ENCODE measurements at regions not wholly inside any gene's neighbourhood (a gene's known extent, or its start where the extent isn't known, plus 50 kb on each side); places are given as distances from the start of the nearest gene placed in this dataset.

DNA sequence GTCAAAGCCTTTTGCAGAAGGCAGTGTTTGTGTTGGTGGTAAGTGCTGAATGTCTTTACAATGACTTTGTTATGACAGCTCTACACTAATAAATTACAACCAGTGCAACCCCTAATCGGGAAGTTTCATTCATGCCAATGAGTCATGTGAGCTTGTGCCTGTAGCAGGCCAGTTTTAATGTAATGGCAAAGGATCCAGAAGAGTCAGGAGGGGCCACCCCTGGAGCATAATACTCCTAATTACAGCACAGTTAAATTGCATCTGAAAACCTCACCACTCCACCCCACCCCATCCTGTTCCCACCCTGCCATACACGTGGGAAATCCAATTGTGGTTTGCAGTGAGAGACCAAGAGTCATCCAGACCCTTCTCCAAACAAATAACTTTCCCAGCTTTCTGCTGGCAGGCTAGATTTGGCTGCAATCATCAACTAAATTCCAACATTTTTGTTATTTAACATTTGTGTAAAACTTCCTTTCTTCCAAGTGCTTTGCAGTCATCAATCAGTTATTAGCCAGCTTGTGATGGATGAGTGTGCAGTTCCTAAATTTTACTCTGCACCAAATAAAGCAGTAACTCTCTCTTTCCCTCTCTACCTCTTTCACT is 277.3 kb upstream of the FAT3 start:
- no peaks in the 10 kb centered on the region for H3K9me3 ChIP-seq (ENCODE audit: control insufficient read depth, low read length)

DNA sequence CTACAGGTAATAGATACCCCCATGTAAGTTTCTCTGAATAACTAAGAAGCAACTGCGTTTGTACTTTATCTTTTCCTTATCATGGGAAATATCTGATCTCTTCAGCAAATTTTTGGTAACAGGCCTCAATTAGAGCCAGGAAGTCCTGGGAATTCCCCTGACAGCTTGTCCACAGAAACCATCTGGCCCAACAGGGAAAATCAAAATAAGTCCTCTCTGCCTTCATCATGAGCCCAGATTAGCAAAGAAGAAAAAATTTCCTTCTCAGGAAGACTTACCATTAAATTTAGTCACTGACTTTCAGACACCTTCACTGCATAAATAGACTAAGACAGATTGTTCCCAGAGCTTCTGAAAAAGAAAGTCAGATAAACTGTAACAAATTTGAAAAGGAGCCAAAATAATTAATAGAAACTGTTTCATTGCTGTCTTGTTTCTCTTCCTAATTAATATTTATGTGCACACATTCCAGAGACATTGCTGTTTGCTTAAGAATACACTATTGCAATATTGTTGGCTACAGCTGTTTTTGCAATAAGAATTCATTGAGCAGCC is 278.1 kb upstream of the FAT3 start:
- WGBS, 2 experiments: 91 to 100% methylated on average over 1 of the region's 1 CpG
- Histone ChIP-seq H3K9me3 (ENCODE audit: control insufficient read depth, low read length) (no peaks in the 10 kb centered on the region), H3K36me3 (ENCODE audit: control insufficient read depth, insufficient read depth, low read length) (no peaks in the 10 kb centered on the region), H3K27ac (ENCODE audit: insufficient read depth, low read depth, low read length, poor library complexity, severe bottlenecking) (no peak overlapping the region), H3K4me1 (ENCODE audit: control insufficient read depth, insufficient read depth, low read length) (no peaks in the 10 kb centered on the region), H3K27me3 (ENCODE audit: control insufficient read depth, insufficient read depth, low read length, poor library complexity, severe bottlenecking) (no peaks in the 10 kb centered on the region), H3K4me3 (ENCODE audit: insufficient read depth, low read depth, low read length) (no peak overlapping the region)

More for the DNA sequence above, 277.3 kb upstream of the FAT3 start:
- Histone ChIP-seq H3K36me3 (ENCODE audit: control insufficient read depth, insufficient read depth, low read length) (no peaks in the 10 kb centered on the region), H3K4me1 (ENCODE audit: control insufficient read depth, insufficient read depth, low read length) (no peaks in the 10 kb centered on the region), H3K4me3 (ENCODE audit: insufficient read depth, low read depth, low read length) (no peak overlapping the region), H3K27ac (ENCODE audit: insufficient read depth, low read depth, low read length, poor library complexity, severe bottlenecking) (no peak overlapping the region), H3K27me3 (ENCODE audit: control insufficient read depth, insufficient read depth, low read length, poor library complexity, severe bottlenecking) (no peaks in the 10 kb centered on the region)
- WGBS, 2 experiments: 60 to 63% methylated on average over 2 of the region's 2 CpGs

DNA sequence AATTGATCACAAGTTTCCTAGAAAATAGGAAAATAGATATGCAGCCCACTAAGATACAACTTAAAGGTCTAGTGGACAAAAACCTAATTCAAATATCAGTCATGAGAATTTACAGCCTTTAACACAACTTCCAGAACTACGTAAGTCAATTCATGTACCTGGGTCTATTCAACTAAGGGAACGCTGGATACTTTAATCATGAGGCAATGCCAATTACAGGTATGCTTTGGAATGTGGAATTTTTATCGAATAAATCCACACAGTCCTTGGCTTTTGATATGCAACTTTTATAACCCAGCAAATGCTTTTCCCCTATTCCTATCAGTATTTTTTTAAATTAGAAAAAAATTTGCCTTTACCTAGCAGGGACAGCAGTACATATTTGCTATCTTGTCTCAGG is 289.5 kb upstream of the FAT3 start:
- H3K36me3 ChIP-seq (ENCODE audit: control insufficient read depth, insufficient read depth, low read length): no peaks in the 10 kb centered on the region
- no peak overlapping the region for H3K27ac ChIP-seq (ENCODE audit: insufficient read depth, low read depth, low read length, poor library complexity, severe bottlenecking)
- no peaks in the 10 kb centered on the region for H3K9me3 ChIP-seq (ENCODE audit: control insufficient read depth, low read length)
- no peaks in the 10 kb centered on the region for H3K4me1 ChIP-seq (ENCODE audit: control insufficient read depth, insufficient read depth, low read length)
- H3K27me3 ChIP-seq (ENCODE audit: control insufficient read depth, insufficient read depth, low read length, poor library complexity, severe bottlenecking): no peaks in the 10 kb centered on the region
- WGBS, 2 experiments: 91 to 92% methylated on average over 3 of the region's 3 CpGs
- no peak overlapping the region for H3K4me3 ChIP-seq (ENCODE audit: insufficient read depth, low read depth, low read length)

DNA sequence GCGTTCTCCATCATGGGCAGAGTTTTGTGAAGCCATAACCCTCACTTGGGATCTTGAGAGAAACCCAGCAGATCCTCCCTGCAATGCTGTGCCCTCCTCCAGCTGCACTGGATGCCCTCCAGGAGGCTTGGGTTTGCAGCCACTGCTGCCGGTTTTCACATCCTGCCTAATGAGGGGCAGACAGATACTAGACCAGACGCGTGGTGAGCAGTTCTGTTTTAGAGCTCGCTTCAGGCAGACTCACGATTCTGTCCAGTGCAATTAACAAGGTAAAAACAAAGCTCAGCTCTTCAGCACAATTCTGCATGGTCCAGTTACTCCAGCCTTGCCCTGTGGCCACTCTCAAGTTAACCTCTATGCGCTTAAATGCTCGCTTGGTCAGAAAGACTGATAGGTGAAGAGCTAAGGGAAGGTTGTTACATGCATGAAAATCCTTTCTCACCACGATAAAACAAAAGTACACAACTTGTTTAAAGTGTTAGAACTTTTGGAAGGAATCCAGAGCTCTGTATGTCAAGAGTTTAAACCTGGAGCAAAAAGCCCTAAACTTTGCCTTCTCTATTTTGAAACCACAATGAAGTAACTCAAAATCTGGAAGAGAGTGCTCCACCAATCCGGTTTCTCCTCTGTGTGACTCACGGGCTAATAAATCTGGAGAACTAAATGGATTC is 292.3 kb upstream of the FAT3 start:
- H3K36me3 ChIP-seq (ENCODE audit: control insufficient read depth, insufficient read depth, low read length): no peaks in the 10 kb centered on the region
- no peak overlapping the region for H3K27ac ChIP-seq (ENCODE audit: insufficient read depth, low read depth, low read length, poor library complexity, severe bottlenecking)
- 93% methylated on average over 11 of the region's 11 CpGs for WGBS, 2 experiments
- H3K27me3 ChIP-seq (ENCODE audit: control insufficient read depth, insufficient read depth, low read length, poor library complexity, severe bottlenecking): no peaks in the 10 kb centered on the region
- H3K4me1 ChIP-seq (ENCODE audit: control insufficient read depth, insufficient read depth, low read length): no peaks in the 10 kb centered on the region
- H3K9me3 ChIP-seq (ENCODE audit: control insufficient read depth, low read length): no peaks in the 10 kb centered on the region
- no peak overlapping the region for H3K4me3 ChIP-seq (ENCODE audit: insufficient read depth, low read depth, low read length)

DNA sequence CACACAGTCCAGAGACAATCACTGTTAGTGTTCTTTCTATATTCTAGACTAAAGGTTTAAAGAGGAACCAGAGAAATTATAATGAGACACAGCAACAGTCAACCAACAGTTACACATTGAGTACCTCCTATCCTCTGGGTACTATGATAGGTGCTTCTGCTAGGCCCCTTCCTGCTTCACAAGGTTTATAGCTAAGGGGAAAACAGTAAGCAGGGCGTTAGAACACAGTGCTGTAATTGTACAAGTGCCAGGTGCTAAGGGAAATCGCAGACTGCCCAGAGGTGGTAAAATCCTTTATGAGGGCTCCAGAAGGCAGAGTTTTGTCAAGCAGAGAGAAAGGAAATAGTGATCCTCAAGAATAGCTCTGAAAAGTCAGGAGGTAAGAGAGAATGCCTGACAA is 297.2 kb upstream of the FAT3 start:
- no peaks in the 10 kb centered on the region for H3K4me1 ChIP-seq (ENCODE audit: control insufficient read depth, insufficient read depth, low read length)
- WGBS, 2 experiments: 92 to 95% methylated on average over 2 of the region's 2 CpGs
- H3K36me3 ChIP-seq (ENCODE audit: control insufficient read depth, insufficient read depth, low read length): no peaks in the 10 kb centered on the region
- no peak overlapping the region for H3K27ac ChIP-seq (ENCODE audit: insufficient read depth, low read depth, low read length, poor library complexity, severe bottlenecking)
- no peaks in the 10 kb centered on the region for H3K9me3 ChIP-seq (ENCODE audit: control insufficient read depth, low read length)
- H3K27me3 ChIP-seq (ENCODE audit: control insufficient read depth, insufficient read depth, low read length, poor library complexity, severe bottlenecking): no peaks in the 10 kb centered on the region
- H3K4me3 ChIP-seq (ENCODE audit: insufficient read depth, low read depth, low read length): no peak overlapping the region

DNA sequence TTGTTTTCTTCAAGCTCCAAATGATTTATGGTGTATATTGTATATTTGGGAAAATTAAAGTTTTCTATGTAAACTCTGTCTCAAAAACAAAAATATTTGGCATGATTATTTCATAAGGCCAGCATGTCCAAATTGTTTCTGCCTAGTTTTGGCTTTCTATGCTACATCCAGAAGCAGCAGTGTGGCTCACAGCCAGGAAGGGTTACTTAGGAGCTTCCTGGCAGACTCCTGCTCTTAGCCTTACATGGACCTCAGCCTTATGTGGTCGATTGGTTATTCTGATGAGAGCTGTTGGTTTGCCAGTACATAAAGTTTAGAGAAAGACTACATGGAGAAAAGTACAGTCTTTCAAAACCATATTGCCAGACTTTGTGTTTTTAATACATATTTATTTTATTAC is 297.7 kb upstream of the FAT3 start:
- 100% methylated on average over 1 of the region's 1 CpG; no CpG with 5 or more reads in 1 of the 2 experiments for WGBS, 2 experiments
- Histone ChIP-seq H3K9me3 (ENCODE audit: control insufficient read depth, low read length) (no peaks in the 10 kb centered on the region), H3K4me3 (ENCODE audit: insufficient read depth, low read depth, low read length) (no peak overlapping the region), H3K27me3 (ENCODE audit: control insufficient read depth, insufficient read depth, low read length, poor library complexity, severe bottlenecking) (no peaks in the 10 kb centered on the region), H3K27ac (ENCODE audit: insufficient read depth, low read depth, low read length, poor library complexity, severe bottlenecking) (no peak overlapping the region), H3K4me1 (ENCODE audit: control insufficient read depth, insufficient read depth, low read length) (no peaks in the 10 kb centered on the region), H3K36me3 (ENCODE audit: control insufficient read depth, insufficient read depth, low read length) (no peaks in the 10 kb centered on the region)

DNA sequence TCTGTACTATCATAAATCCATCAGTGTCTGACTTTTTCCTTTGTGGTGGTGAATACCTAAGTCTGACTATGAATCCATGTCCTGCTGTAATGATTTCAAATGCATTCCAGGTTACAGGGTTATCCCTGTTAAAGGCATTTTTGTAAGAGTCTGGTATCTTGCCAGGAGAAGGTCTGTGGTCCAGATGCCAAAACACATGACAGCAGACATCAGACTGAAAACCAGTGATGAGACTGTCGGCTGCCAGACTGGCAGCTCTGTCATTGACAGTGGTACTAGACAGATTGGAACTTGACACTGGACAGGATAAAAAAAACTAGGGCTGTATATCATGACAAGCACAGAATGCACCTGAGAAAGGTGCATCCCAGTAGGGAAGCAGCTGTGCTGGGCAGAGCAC is 301.8 kb upstream of the FAT3 start:
- H3K27ac ChIP-seq (ENCODE audit: insufficient read depth, low read depth, low read length, poor library complexity, severe bottlenecking): no peak overlapping the region
- H3K4me1 ChIP-seq (ENCODE audit: control insufficient read depth, insufficient read depth, low read length): no peaks in the 10 kb centered on the region
- no peaks in the 10 kb centered on the region for H3K36me3 ChIP-seq (ENCODE audit: control insufficient read depth, insufficient read depth, low read length)
- H3K27me3 ChIP-seq (ENCODE audit: control insufficient read depth, insufficient read depth, low read length, poor library complexity, severe bottlenecking): no peaks in the 10 kb centered on the region
- no peak overlapping the region for H3K4me3 ChIP-seq (ENCODE audit: insufficient read depth, low read depth, low read length)
- 92% methylated on average over 1 of the region's 1 CpG for WGBS, 2 experiments
- H3K9me3 ChIP-seq (ENCODE audit: control insufficient read depth, low read length): no peaks in the 10 kb centered on the region

DNA sequence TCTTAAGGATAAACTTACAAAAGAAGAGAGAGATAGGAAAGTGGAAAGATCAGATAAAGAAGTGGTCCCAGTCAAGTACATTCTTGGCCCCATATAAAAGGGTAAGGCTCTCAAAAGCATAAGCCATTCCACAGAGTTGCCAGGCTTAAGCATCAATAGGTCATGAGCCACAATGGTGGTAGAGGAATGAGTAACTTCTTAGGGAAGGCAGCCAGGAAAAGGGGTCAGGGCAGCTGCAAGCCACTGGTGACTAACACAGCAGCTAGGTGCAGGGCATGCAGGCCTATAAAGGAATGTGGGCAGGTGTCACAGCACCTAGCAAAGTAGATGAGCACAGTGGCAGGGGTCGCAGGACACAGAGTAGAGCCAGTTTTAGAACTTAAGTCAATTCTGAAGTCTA is 302.6 kb upstream of the FAT3 start:
- Histone ChIP-seq H3K4me3 (ENCODE audit: insufficient read depth, low read depth, low read length) (no peak overlapping the region), H3K27me3 (ENCODE audit: control insufficient read depth, insufficient read depth, low read length, poor library complexity, severe bottlenecking) (no peaks in the 10 kb centered on the region), H3K36me3 (ENCODE audit: control insufficient read depth, insufficient read depth, low read length) (no peaks in the 10 kb centered on the region), H3K9me3 (ENCODE audit: control insufficient read depth, low read length) (no peaks in the 10 kb centered on the region), H3K4me1 (ENCODE audit: control insufficient read depth, insufficient read depth, low read length) (no peaks in the 10 kb centered on the region), H3K27ac (ENCODE audit: insufficient read depth, low read depth, low read length, poor library complexity, severe bottlenecking) (no peak overlapping the region)
- WGBS, 2 experiments: 88 to 89% methylated on average over 1 of the region's 1 CpG

DNA sequence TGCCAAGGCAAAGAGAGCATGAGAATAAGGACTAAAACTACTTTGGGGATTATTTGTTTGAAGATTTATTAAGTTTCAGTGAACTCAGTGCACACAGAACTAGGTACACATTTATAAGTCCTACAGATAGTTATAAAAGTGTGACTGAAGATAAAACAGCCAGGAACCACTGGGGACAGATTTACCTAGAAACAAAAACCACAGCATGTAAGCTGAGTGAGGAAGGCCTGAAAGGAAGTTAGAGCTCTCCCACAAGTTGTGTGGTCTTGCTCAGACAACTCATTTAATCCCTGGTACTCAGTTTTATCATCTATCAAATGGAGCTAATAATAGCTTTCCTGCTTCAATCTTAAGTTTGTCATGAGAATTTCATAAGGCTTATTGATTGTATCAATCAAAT is 311.2 kb upstream of the FAT3 start:
- Histone ChIP-seq H3K4me1 (ENCODE audit: control insufficient read depth, insufficient read depth, low read length) (no peaks in the 10 kb centered on the region), H3K4me3 (ENCODE audit: insufficient read depth, low read depth, low read length) (no peak overlapping the region), H3K9me3 (ENCODE audit: control insufficient read depth, low read length) (no peaks in the 10 kb centered on the region), H3K27me3 (ENCODE audit: control insufficient read depth, insufficient read depth, low read length, poor library complexity, severe bottlenecking) (no peaks in the 10 kb centered on the region), H3K27ac (ENCODE audit: insufficient read depth, low read depth, low read length, poor library complexity, severe bottlenecking) (no peak overlapping the region), H3K36me3 (ENCODE audit: control insufficient read depth, insufficient read depth, low read length) (no peaks in the 10 kb centered on the region)

DNA sequence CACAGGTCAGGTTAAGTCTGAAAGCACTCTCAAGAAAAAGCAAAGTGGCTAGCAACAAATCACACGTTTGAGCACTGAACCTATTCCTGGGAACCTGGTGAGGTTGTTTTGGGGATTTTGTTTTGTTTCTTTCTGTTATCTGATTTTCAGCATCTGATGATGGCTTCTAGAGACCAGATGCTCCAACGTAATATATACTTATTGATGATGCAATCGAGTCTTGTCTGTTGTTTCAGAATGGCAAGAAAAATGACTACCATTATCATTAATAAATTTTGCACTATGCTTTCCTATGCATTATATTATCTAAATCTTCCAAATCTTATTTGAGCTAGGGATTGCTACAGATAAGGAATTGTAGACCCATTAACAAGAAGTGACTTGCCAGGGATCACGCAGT is 312.3 kb upstream of the FAT3 start:
- Histone ChIP-seq H3K4me1 (ENCODE audit: control insufficient read depth, insufficient read depth, low read length) (no peaks in the 10 kb centered on the region), H3K27me3 (ENCODE audit: control insufficient read depth, insufficient read depth, low read length, poor library complexity, severe bottlenecking) (no peaks in the 10 kb centered on the region), H3K27ac (ENCODE audit: insufficient read depth, low read depth, low read length, poor library complexity, severe bottlenecking) (no peak overlapping the region), H3K9me3 (ENCODE audit: control insufficient read depth, low read length) (no peaks in the 10 kb centered on the region), H3K36me3 (ENCODE audit: control insufficient read depth, insufficient read depth, low read length) (no peaks in the 10 kb centered on the region), H3K4me3 (ENCODE audit: insufficient read depth, low read depth, low read length) (no peak overlapping the region)
- 84 to 87% methylated on average over 4 of the region's 4 CpGs for WGBS, 2 experiments
